ENCODE measurements at regions not wholly inside any gene's neighbourhood (a gene's known extent, or its start where the extent isn't known, plus 50 kb on each side); places are given as distances from the start of the nearest gene placed in this dataset.

DNA sequence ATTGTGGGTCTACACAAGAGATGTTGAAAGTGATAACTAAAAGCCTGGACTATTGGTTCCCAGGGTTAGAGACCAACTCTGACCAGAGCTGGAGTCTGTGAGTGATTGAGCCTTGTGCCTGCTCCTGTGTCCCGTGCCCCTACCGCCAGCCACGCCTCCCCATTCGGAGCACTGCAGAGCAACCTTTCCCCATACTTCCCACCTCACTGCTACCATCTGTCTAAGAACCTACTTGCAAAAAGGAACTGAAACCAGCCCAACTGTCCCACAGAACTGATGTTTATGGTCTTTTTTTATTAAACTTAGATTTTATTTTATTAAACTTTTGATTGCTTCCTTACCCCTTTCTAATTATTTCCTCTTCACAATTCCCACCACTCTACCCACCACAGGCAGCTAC, 300.3 kb upstream of the MGAT5 start:
- Histone ChIP-seq H3K27ac (ENCODE audit: low read length) (no peak overlapping the region), H3K9me3 (ENCODE audit: low read length) (no peaks in the 10 kb centered on the region), H3K79me2 (replicated peaks; ENCODE audit: insufficient read depth, low read length) (no peaks in the 10 kb centered on the region), H4K20me1 (ENCODE audit: insufficient read depth) (no peaks in the 10 kb centered on the region), H3K9me2 (ENCODE audit: insufficient read depth, low read length) (no peaks in the 10 kb centered on the region), H3K9ac (ENCODE audit: low read length) (no peak overlapping the region), H3K4me2 (ENCODE audit: low read length) (no peak overlapping the region), H2AFZ (ENCODE audit: low read depth, low read length) (no peak overlapping the region), H3K36me3 (ENCODE audit: insufficient read depth, low read length) (no peaks in the 10 kb centered on the region), H3K27me3 (ENCODE audit: insufficient read depth, low read depth, low read length) (no peaks in the 10 kb centered on the region), H3F3A (ENCODE audit: insufficient read depth, low read length, poor library complexity, severe bottlenecking) (no peaks in the 10 kb centered on the region), H3K4me3 (ENCODE audit: low read length) (no peak overlapping the region)
- TF ChIP-seq TAF1 (IDR thresholded peaks at IDR 0.05; ENCODE audit: low read depth) (no peak), EZH2 (IDR thresholded peaks at IDR 0.05; ENCODE audit: borderline replicate concordance, insufficient read depth, low read length, poor library complexity, severe bottlenecking) (no peak)

DNA sequence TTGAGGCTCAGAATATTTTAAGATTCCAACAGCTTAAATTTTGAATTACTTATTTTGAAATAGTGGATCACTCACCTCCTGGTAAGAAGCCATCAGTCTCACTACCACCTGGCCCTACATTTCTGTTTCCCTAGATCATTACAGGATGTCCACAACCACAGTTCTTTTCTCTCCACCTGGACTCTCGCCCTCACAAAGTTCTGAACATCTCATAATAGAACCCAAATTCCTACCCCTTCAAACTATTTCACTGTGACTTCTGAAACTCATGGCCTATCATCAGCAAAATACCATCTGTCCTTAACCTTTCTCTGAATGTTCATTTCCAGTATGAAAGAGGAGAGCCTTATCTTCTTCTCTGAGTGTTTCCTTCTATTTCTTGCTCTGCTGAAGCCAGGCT, 299.2 kb upstream of the MGAT5 start:
- no peaks in the 10 kb centered on the region for H3K27me3 ChIP-seq (ENCODE audit: insufficient read depth, low read depth, low read length)
- no peak overlapping the region for H3K27ac ChIP-seq (ENCODE audit: low read length)
- H3K4me2 ChIP-seq (ENCODE audit: low read length) = no peak overlapping the region
- TF ChIP-seq POLR2AphosphoS5 (IDR thresholded peaks at IDR 0.05) (no peak), SMC3 (conservative IDR thresholded peaks at IDR 0.05; ENCODE audit: poor library complexity) (no peak), EP300 (conservative IDR thresholded peaks at IDR 0.05; ENCODE audit: poor library complexity, severe bottlenecking) (no peak), RAD21 (conservative IDR thresholded peaks at IDR 0.05) (no peak), MXI1 (conservative IDR thresholded peaks at IDR 0.05; ENCODE audit: poor library complexity, severe bottlenecking) (no peak), TAF1 (IDR thresholded peaks at IDR 0.05; ENCODE audit: low read depth) (no peak), EZH2 (IDR thresholded peaks at IDR 0.05; ENCODE audit: borderline replicate concordance, insufficient read depth, low read length, poor library complexity, severe bottlenecking) (no peak)
- TF ChIP-seq, protein P1, sequence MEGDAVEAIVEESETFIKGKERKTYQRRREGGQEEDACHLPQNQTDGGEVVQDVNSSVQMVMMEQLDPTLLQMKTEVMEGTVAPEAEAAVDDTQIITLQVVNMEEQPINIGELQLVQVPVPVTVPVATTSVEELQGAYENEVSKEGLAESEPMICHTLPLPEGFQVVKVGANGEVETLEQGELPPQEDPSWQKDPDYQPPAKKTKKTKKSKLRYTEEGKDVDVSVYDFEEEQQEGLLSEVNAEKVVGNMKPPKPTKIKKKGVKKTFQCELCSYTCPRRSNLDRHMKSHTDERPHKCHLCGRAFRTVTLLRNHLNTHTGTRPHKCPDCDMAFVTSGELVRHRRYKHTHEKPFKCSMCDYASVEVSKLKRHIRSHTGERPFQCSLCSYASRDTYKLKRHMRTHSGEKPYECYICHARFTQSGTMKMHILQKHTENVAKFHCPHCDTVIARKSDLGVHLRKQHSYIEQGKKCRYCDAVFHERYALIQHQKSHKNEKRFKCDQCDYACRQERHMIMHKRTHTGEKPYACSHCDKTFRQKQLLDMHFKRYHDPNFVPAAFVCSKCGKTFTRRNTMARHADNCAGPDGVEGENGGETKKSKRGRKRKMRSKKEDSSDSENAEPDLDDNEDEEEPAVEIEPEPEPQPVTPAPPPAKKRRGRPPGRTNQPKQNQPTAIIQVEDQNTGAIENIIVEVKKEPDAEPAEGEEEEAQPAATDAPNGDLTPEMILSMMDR (IDR thresholded peaks at IDR 0.05; ENCODE audit: poor library complexity, severe bottlenecking) = no peak
- TF ChIP-seq, protein P2, sequence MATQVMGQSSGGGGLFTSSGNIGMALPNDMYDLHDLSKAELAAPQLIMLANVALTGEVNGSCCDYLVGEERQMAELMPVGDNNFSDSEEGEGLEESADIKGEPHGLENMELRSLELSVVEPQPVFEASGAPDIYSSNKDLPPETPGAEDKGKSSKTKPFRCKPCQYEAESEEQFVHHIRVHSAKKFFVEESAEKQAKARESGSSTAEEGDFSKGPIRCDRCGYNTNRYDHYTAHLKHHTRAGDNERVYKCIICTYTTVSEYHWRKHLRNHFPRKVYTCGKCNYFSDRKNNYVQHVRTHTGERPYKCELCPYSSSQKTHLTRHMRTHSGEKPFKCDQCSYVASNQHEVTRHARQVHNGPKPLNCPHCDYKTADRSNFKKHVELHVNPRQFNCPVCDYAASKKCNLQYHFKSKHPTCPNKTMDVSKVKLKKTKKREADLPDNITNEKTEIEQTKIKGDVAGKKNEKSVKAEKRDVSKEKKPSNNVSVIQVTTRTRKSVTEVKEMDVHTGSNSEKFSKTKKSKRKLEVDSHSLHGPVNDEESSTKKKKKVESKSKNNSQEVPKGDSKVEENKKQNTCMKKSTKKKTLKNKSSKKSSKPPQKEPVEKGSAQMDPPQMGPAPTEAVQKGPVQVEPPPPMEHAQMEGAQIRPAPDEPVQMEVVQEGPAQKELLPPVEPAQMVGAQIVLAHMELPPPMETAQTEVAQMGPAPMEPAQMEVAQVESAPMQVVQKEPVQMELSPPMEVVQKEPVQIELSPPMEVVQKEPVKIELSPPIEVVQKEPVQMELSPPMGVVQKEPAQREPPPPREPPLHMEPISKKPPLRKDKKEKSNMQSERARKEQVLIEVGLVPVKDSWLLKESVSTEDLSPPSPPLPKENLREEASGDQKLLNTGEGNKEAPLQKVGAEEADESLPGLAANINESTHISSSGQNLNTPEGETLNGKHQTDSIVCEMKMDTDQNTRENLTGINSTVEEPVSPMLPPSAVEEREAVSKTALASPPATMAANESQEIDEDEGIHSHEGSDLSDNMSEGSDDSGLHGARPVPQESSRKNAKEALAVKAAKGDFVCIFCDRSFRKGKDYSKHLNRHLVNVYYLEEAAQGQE (IDR thresholded peaks at IDR 0.05; ENCODE audit: borderline replicate concordance) = no peak
- H3K9me2 ChIP-seq (ENCODE audit: insufficient read depth, low read length) = no peaks in the 10 kb centered on the region
- H3K79me2 ChIP-seq (replicated peaks; ENCODE audit: insufficient read depth, low read length) = no peaks in the 10 kb centered on the region
- no peaks in the 10 kb centered on the region for H4K20me1 ChIP-seq (ENCODE audit: insufficient read depth)
- H3K36me3 ChIP-seq (ENCODE audit: insufficient read depth, low read length) = no peaks in the 10 kb centered on the region
- H2AFZ ChIP-seq (ENCODE audit: low read depth, low read length) = no peak overlapping the region
- H3F3A ChIP-seq (ENCODE audit: insufficient read depth, low read length, poor library complexity, severe bottlenecking) = no peaks in the 10 kb centered on the region
- H3K9ac ChIP-seq (ENCODE audit: low read length) = no peak overlapping the region
- H3K9me3 ChIP-seq (ENCODE audit: low read length) = no peaks in the 10 kb centered on the region
- H3K4me3 ChIP-seq (ENCODE audit: low read length) = no peak overlapping the region

DNA sequence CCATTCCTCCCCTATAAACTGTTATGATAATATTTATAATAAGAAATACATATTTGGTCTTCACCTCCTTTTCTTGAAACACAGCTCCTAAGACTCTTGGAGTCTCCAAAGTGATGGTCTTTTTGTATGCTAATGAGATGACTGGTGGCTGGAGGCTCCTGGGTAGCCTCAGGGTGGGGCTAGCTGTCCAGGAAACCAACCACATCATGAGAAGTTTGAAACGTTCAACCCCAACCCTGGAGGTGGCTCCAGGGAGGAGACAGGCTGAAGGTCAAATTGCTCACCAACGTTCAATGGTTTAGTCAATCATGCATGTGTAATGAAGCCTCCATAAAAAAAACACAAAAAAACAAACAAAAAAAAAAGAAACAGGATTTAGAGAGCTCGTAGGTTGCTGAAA, 298.7 kb upstream of the MGAT5 start:
- Histone ChIP-seq H2AFZ (ENCODE audit: low read depth, low read length) (no peak overlapping the region), H3K9me2 (ENCODE audit: insufficient read depth, low read length) (no peaks in the 10 kb centered on the region), H3K9ac (ENCODE audit: low read length) (no peak overlapping the region), H3K9me3 (ENCODE audit: low read length) (no peaks in the 10 kb centered on the region), H4K20me1 (ENCODE audit: insufficient read depth) (no peaks in the 10 kb centered on the region), H3K27me3 (ENCODE audit: insufficient read depth, low read depth, low read length) (no peaks in the 10 kb centered on the region), H3K4me2 (ENCODE audit: low read length) (no peak overlapping the region), H3K79me2 (replicated peaks; ENCODE audit: insufficient read depth, low read length) (no peaks in the 10 kb centered on the region), H3K4me3 (ENCODE audit: low read length) (no peak overlapping the region), H3K36me3 (ENCODE audit: insufficient read depth, low read length) (no peaks in the 10 kb centered on the region), H3K27ac (ENCODE audit: low read length) (no peak overlapping the region), H3F3A (ENCODE audit: insufficient read depth, low read length, poor library complexity, severe bottlenecking) (no peaks in the 10 kb centered on the region)
- TF ChIP-seq RAD21 (conservative IDR thresholded peaks at IDR 0.05) (no peak), MXI1 (conservative IDR thresholded peaks at IDR 0.05; ENCODE audit: poor library complexity, severe bottlenecking) (no peak), TAF1 (IDR thresholded peaks at IDR 0.05; ENCODE audit: low read depth) (no peak)
